K562 (cell line): ENCODE measurements at regions not wholly inside any gene's neighbourhood (a gene's known extent, or its start where the extent isn't known, plus 50 kb on each side); places are given as distances from the start of the nearest gene placed in this dataset.

Source experiments
- DACH1 ChIP-seq: fragments of 450-650 bp; IDR thresholded peaks from 2 replicates; pipeline ENCODE4 v1.6.1; 2018; ENCODE audit not compliant: partially characterized antibody
- FOXK1 ChIP-seq: sonication (generic); formaldehyde crosslinking; IDR thresholded peaks from 2 replicates; pipeline ENCODE4 v1.8.0; 2022; ENCODE audit warnings: missing genetic modification reagents, mild to moderate bottlenecking, borderline replicate concordance
- NFYB ChIP-seq: IDR thresholded peaks from 2 replicates; pipeline ENCODE4 v1.6.1; 2011; ENCODE audit warnings: mild to moderate bottlenecking, moderate library complexity; ENCODE audit not compliant: insufficient read length; ENCODE audit errors: extremely low read depth
- SETDB1 ChIP-seq: IDR thresholded peaks from one replicate; pipeline ENCODE4 v1.6.1; 2012; ENCODE audit warnings: low read length, control low read depth, inconsistent platforms
- YY1 ChIP-seq, 3 experiments: IDR thresholded peaks; 2 replicates each; pipeline ENCODE4 v1.6.1; 2011; ENCODE audit warnings: low read length in 2 of 3, mild to moderate bottlenecking in 2 of 3, moderate library complexity in 2 of 3, borderline replicate concordance in 1 of 3, control low read depth in 1 of 3, low read depth in 1 of 3; ENCODE audit not compliant: insufficient read depth in 3 of 3, insufficient replicate concordance in 2 of 3, control insufficient read depth in 1 of 3, insufficient read length in 1 of 3; ENCODE audit errors: extremely low read depth in 1 of 3
- TF ChIP-seq, protein P1 (sequence below), 3 experiments: IDR thresholded peaks in 2 of 3; conservative IDR thresholded peaks in 1 of 3; 2 replicates each; pipeline ENCODE4 v1.5.1; 2011 to 2012; ENCODE audit warnings: low read length in 3 of 3, mild to moderate bottlenecking in 3 of 3, control low read depth in 2 of 3, improper control_type of control experiment in 1 of 3, inconsistent platforms in 1 of 3, low read depth in 1 of 3, mixed read lengths in 1 of 3, moderate library complexity in 1 of 3; ENCODE audit not compliant: insufficient read depth in 2 of 3
- TF ChIP-seq, protein P2 (sequence below): fragments of 250-450 bp; sonication (Bioruptor Pico); IDR thresholded peaks from 2 replicates; pipeline ENCODE4 v1.8.0; 2022; ENCODE audit warnings: inconsistent platforms

DNA sequence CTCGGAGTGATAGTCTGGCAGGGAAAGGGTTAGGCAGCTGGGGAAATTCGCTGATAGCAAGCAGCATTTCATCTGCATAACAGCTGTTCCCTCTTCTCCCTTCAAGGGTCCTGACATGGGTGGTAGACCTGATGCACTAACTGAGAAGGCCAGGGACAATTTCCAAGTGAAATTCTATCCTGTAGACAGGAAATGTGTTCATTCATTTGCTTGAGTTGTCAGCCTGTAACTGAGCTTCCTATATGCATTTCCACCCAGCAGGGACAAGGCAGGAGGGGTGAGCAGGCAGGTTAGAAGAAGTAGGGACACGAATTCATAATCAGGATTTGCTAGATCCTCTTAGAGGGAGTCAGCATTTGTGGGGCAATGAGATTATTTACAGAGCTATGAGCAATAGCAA is 154.3 kb upstream of the NCAM1 start:
- TF ChIP-seq YY1 (IDR thresholded peaks at IDR 0.05; ENCODE audit: borderline replicate concordance in 1 of 3, control insufficient read depth in 1 of 3, extremely low read depth in 1 of 3, insufficient read depth in 3 of 3, insufficient read length in 1 of 3, insufficient replicate concordance in 2 of 3, low read depth in 1 of 3, low read length in 2 of 3): no peak
- TF ChIP-seq, protein P1, sequence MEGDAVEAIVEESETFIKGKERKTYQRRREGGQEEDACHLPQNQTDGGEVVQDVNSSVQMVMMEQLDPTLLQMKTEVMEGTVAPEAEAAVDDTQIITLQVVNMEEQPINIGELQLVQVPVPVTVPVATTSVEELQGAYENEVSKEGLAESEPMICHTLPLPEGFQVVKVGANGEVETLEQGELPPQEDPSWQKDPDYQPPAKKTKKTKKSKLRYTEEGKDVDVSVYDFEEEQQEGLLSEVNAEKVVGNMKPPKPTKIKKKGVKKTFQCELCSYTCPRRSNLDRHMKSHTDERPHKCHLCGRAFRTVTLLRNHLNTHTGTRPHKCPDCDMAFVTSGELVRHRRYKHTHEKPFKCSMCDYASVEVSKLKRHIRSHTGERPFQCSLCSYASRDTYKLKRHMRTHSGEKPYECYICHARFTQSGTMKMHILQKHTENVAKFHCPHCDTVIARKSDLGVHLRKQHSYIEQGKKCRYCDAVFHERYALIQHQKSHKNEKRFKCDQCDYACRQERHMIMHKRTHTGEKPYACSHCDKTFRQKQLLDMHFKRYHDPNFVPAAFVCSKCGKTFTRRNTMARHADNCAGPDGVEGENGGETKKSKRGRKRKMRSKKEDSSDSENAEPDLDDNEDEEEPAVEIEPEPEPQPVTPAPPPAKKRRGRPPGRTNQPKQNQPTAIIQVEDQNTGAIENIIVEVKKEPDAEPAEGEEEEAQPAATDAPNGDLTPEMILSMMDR (IDR thresholded peaks at IDR 0.05 in 2 of 3, conservative IDR thresholded peaks at IDR 0.05 in 1 of 3; ENCODE audit: insufficient read depth in 2 of 3, low read depth in 1 of 3, low read length in 3 of 3): no peak
- no peak for TF ChIP-seq DACH1
- TF ChIP-seq NFYB: no peak
- TF ChIP-seq, protein P2, sequence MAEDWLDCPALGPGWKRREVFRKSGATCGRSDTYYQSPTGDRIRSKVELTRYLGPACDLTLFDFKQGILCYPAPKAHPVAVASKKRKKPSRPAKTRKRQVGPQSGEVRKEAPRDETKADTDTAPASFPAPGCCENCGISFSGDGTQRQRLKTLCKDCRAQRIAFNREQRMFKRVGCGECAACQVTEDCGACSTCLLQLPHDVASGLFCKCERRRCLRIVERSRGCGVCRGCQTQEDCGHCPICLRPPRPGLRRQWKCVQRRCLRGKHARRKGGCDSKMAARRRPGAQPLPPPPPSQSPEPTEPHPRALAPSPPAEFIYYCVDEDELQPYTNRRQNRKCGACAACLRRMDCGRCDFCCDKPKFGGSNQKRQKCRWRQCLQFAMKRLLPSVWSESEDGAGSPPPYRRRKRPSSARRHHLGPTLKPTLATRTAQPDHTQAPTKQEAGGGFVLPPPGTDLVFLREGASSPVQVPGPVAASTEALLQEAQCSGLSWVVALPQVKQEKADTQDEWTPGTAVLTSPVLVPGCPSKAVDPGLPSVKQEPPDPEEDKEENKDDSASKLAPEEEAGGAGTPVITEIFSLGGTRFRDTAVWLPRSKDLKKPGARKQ: no peak
- TF ChIP-seq SETDB1: no peak
- no peak for TF ChIP-seq FOXK1
